HCT116 (cell line): ENCODE measurements at regions not wholly inside any gene's neighbourhood (a gene's known extent, or its start where the extent isn't known, plus 50 kb on each side); places are given as distances from the start of the nearest gene placed in this dataset.
"Not testable (repeated sequence)": the region's sequence is repeated elsewhere in the genome, so short reads cannot be mapped to it uniquely, and the experiment has no call there.

Source experiments
- ATAC-seq: fragments of 200-7000 bp; cut with Tn5 transposase; 2 replicates; pipeline ENCODE4 v1.9.1; 2020; ENCODE audit warnings: mild to moderate bottlenecking, moderate library complexity
- BruUV-seq: library from RNA; stranded (reverse); fragments of 400-500 nt; replicated peaks from 2 replicates; lab custom pipeline; 2021; lab: Mats Ljungman, UMichigan
- CTCF ChIA-PET: fragments of 300-600 bp; sonication (Branson Sonifier 250); formaldehyde crosslinking; loops from one replicate; lab custom pipeline; 2021; ENCODE audit warnings: antibody characterized with exemption; lab: Charles Lee
- POLR2A ChIA-PET: fragments of 300-600, 350-600 bp; sonication (Branson Sonifier 250); formaldehyde crosslinking; loops from one replicate; lab custom pipeline; 2021; ENCODE audit warnings: antibody characterized with exemption; lab: Charles Lee
- RAD21 ChIA-PET, 2 experiments: fragments of 300-600 bp; sonication (Branson Sonifier 250); formaldehyde crosslinking; loops; one replicate each; lab custom pipeline; 2023; ENCODE audit warnings: low total read pairs in 2 of 2; ENCODE audit not compliant: uncharacterized antibody in 2 of 2, unreplicated experiment in 2 of 2, low non-redundant PET in 1 of 2; lab: Charles Lee
- DNase-seq: peaks from one replicate; pipeline ENCODE4 v3.0.0-alpha.2; 2010; ENCODE audit warnings: low read depth, low spot score
- H2AFZ ChIP-seq: fragments of 200-600 bp; shearing (Covaris generic), sonication (generic); 2 replicates; pipeline ENCODE4 v1.6.1; 2017; ENCODE audit warnings: low read depth, mixed run types, mixed read lengths, antibody characterized with exemption, low read length; ENCODE audit not compliant: poor library complexity, severe bottlenecking
- H3K27ac ChIP-seq: 2 replicates; pipeline ENCODE4 v1.5.1; 2012; ENCODE audit warnings: low read depth, low read length
- H3K27me3 ChIP-seq: fragments of 200-600 bp; sonication (generic); 2 replicates; pipeline ENCODE4 v1.6.1; 2016; ENCODE audit warnings: mixed run types, low read length, mixed read lengths; ENCODE audit not compliant: insufficient read depth
- H3K36me3 ChIP-seq, 2 experiments: fragments of 200-500 bp in 1 of 2; fragments of 200-600 bp in 1 of 2; sonication (Bioruptor generic) in 1 of 2; sonication (generic) in 1 of 2; 2 replicates each; pipeline versions ENCODE4 v1.5.1 to v1.6.1; 2014 to 2016; ENCODE audit warnings: low read length in 2 of 2, inconsistent platforms in 1 of 2, mixed read lengths in 1 of 2, mixed run types in 1 of 2; ENCODE audit not compliant: insufficient read depth in 2 of 2, control insufficient read depth in 1 of 2
- H3K4me1 ChIP-seq, 2 experiments: fragments of 200-600 bp in 1 of 2; sonication (generic) in 1 of 2; 2 replicates each; pipeline versions ENCODE4 v1.5.1 to v1.6.1; 2012 to 2017; ENCODE audit warnings: low read length in 2 of 2, inconsistent platforms in 1 of 2, mild to moderate bottlenecking in 1 of 2, mixed read lengths in 1 of 2, mixed run types in 1 of 2, moderate library complexity in 1 of 2; ENCODE audit not compliant: insufficient read depth in 2 of 2, control insufficient read depth in 1 of 2
- H3K4me2 ChIP-seq: fragments of 200-600 bp; sonication (generic); 2 replicates; pipeline ENCODE4 v1.6.1; 2017; ENCODE audit warnings: mixed run types, low read length, mixed read lengths
- H3K4me3 ChIP-seq, 2 experiments: fragments of 200-600 bp in 1 of 2; sonication (generic) in 1 of 2; replicated peaks in 1 of 2; 2 replicates each; pipeline ENCODE4 v1.5.1; 2011 to 2016; ENCODE audit warnings: low read length in 2 of 2, control low read depth in 1 of 2, low read depth in 1 of 2, mild to moderate bottlenecking in 1 of 2, mixed read lengths in 1 of 2, mixed run types in 1 of 2
- H3K79me2 ChIP-seq: fragments of 200-600 bp; sonication (generic); 2 replicates; pipeline ENCODE4 v1.6.1; 2017; ENCODE audit warnings: mild to moderate bottlenecking, mixed run types, low read length, moderate library complexity, mixed read lengths; ENCODE audit not compliant: insufficient read depth
- H3K9ac ChIP-seq: fragments of 200-600 bp; sonication (generic); 2 replicates; pipeline ENCODE4 v1.6.1; 2016; ENCODE audit warnings: low read length, mixed read lengths
- H3K9me2 ChIP-seq: fragments of 200-600 bp; sonication (generic), shearing (Covaris generic); 2 replicates; pipeline ENCODE4 v1.6.1; 2017; ENCODE audit warnings: mixed run types, mild to moderate bottlenecking, moderate library complexity; ENCODE audit not compliant: insufficient read depth
- H3K9me3 ChIP-seq, 2 experiments: fragments of 200-500 bp in 1 of 2; fragments of 200-600 bp in 1 of 2; sonication (Bioruptor generic) in 1 of 2; sonication (generic) in 1 of 2; 2 replicates each; pipeline ENCODE4 v1.6.1; 2014 to 2017; ENCODE audit warnings: low read length in 2 of 2, mixed read lengths in 2 of 2, inconsistent platforms in 1 of 2, low read depth in 1 of 2, mild to moderate bottlenecking in 1 of 2, mixed run types in 1 of 2, moderate library complexity in 1 of 2; ENCODE audit not compliant: control insufficient read depth in 1 of 2, insufficient read depth in 1 of 2
- H4K20me1 ChIP-seq: fragments of 200-600 bp; sonication (generic), shearing (Covaris generic); 2 replicates; pipeline ENCODE4 v1.6.1; 2017; ENCODE audit warnings: mixed run types, mild to moderate bottlenecking, moderate library complexity; ENCODE audit not compliant: insufficient read depth
- CBX3 ChIP-seq: IDR thresholded peaks from 2 replicates; pipeline ENCODE4 v1.6.1; 2012; ENCODE audit warnings: low read depth
- EGR1 ChIP-seq: IDR thresholded peaks from 2 replicates; pipeline ENCODE4 v1.6.1; 2012; ENCODE audit warnings: low read depth
- ELF1 ChIP-seq: IDR thresholded peaks from 2 replicates; pipeline ENCODE4 v1.6.1; 2012; ENCODE audit warnings: low read depth, borderline replicate concordance
- EZH2 ChIP-seq: fragments of 200-600 bp; sonication (generic); IDR thresholded peaks from 2 replicates; pipeline ENCODE4 v1.6.1; 2017; ENCODE audit warnings: antibody characterized with exemption, mixed run types
- EZH2phosphoT487 ChIP-seq: fragments of 200-600 bp; IDR thresholded peaks from 2 replicates; pipeline ENCODE4 v1.6.1; 2018; ENCODE audit warnings: antibody characterized with exemption, borderline replicate concordance
- JUND ChIP-seq: IDR thresholded peaks from 2 replicates; pipeline ENCODE4 v1.6.1; 2012
- POLR2A ChIP-seq: IDR thresholded peaks from 2 replicates; pipeline ENCODE4 v1.7.0; 2011; ENCODE audit warnings: borderline replicate concordance; ENCODE audit not compliant: insufficient read depth, insufficient read length; ENCODE audit errors: extremely low read depth
- REST ChIP-seq: IDR thresholded peaks from 2 replicates; pipeline ENCODE4 v1.6.1; 2012; ENCODE audit warnings: low read depth
- SP1 ChIP-seq: IDR thresholded peaks from 2 replicates; pipeline ENCODE4 v1.6.1; 2012; ENCODE audit warnings: low read depth
- SRF ChIP-seq: IDR thresholded peaks from 2 replicates; pipeline ENCODE4 v1.6.1; 2012; ENCODE audit warnings: low read depth
- ZFX ChIP-seq: fragments of 450-650 bp; IDR thresholded peaks from 2 replicates; pipeline ENCODE4 v1.6.1; 2017
- ZNF274 ChIP-seq: fragments of 200-500 bp; sonication (Bioruptor generic); IDR thresholded peaks from 2 replicates; pipeline ENCODE4 v1.6.1; 2014; ENCODE audit warnings: mild to moderate bottlenecking, low read depth, low read length, inconsistent platforms
- intact Hi-C: fragments of 100-400 bp; cut with micrococcal nuclease; formaldehyde crosslinking; loops from 2 replicates; pipeline ENCODE4 v1.10.0; 2022

GRCh38 chr4:142901166-142901662 is 55.1 kb upstream of the INPP4B start (continued):
- TF ChIP-seq EZH2phosphoT487, result no peak
- no peak for TF ChIP-seq EGR1

GRCh38 chr4:142903617-142904016 is 57.5 kb upstream of the INPP4B start:
- H3K9ac ChIP-seq, H3K4me2 ChIP-seq, POLR2A ChIA-PET, H2AFZ ChIP-seq, CTCF ChIA-PET, H3K4me1 ChIP-seq, DNase-seq, intact Hi-C loops, H3K27me3 ChIP-seq, ATAC-seq, H3K36me3 ChIP-seq, H3K79me2 ChIP-seq, H3K27ac ChIP-seq, BruUV-seq, RAD21 ChIA-PET, H4K20me1 ChIP-seq, H3K9me2 ChIP-seq, H3K4me3 ChIP-seq, H3K9me3 ChIP-seq: not testable (repeated sequence)

- H4K20me1 ChIP-seq, result no peaks in the 10 kb centered on the region
- H3K4me1 ChIP-seq, result no peaks in the 10 kb centered on the region
- no peak overlapping the region for H3K4me3 ChIP-seq
- ChIA-PET POLR2A (no interaction called here), CTCF (no interaction called here), RAD21 (no interaction called here)
- no peak overlapping the region for H3K4me2 ChIP-seq
- H3K9me2 ChIP-seq, result no peaks in the 10 kb centered on the region
- no TSS peak for BruUV-seq
- intact Hi-C loops, result no loop called here
- no peak overlapping the region for H3K27ac ChIP-seq
- TF ChIP-seq REST (no peak), CBX3 (no peak), POLR2A (no peak), ZFX (no peak), JUND (no peak), SP1 (no peak), ELF1 (no peak), ZNF274 (no peak), EZH2 (no peak), SRF (no peak)
- H3K9ac ChIP-seq, result no peak overlapping the region
- DNase-seq (no peak), ATAC-seq (no peak)
- no peaks in the 10 kb centered on the region for H3K79me2 ChIP-seq
- no peaks in the 10 kb centered on the region for H3K36me3 ChIP-seq
- H3K27me3 ChIP-seq, result no peaks in the 10 kb centered on the region
- no peak overlapping the region for H2AFZ ChIP-seq
- 0 out of 4 replicates have a peak, but pooled peaks cover 0 to 3% of the 10 kb centered on the region in 2 experiments for H3K9me3 ChIP-seq
Measured at GRCh38 chr4:142909908-142910307, 63.8 kb upstream of the INPP4B start.
